ENCODE measurements at regions not wholly inside any gene's neighbourhood (a gene's known extent, or its start where the extent isn't known, plus 50 kb on each side); places are given as distances from the start of the nearest gene placed in this dataset.
A peak's percentile ranks its signal among the peaks of the same experiment; 100 is the strongest.

GRCh38 chr1:115454837-115455511, 116.9 kb upstream of the NGF start:
- Histone ChIP-seq H3K4ac (ENCODE audit: low read depth, low read length) (no peak overlapping the region), H3K9ac (ENCODE audit: extremely low read depth, insufficient read length, low read length) (no peak overlapping the region), H2AK5ac (ENCODE audit: insufficient read length, low read length) (no peak overlapping the region), H3K14ac (ENCODE audit: insufficient read depth, low read length) (no peak overlapping the region), H4K8ac (replicated peaks; ENCODE audit: insufficient read length, low read depth, low read length) (no peak overlapping the region), H4K20me1 (ENCODE audit: control insufficient read depth, insufficient read depth, insufficient read length) (peaks cover 2% of the 10 kb centered on the region), H3K27me3 (ENCODE audit: insufficient read depth, low read length) (no peaks in the 10 kb centered on the region), H3K23me2 (ENCODE audit: insufficient read length, low read depth, low read length, poor library complexity, severe bottlenecking) (no peaks in the 10 kb centered on the region), H2BK12ac (ENCODE audit: insufficient read length, low read depth, low read length) (no peak overlapping the region), H3K23ac (ENCODE audit: insufficient read length, low read depth, low read length) (no peak overlapping the region), H3K4me1 (ENCODE audit: insufficient read depth, low read length) (no peaks in the 10 kb centered on the region), H4K5ac (ENCODE audit: insufficient read length, low read depth, low read length) (no peak overlapping the region), H3K79me1 (ENCODE audit: insufficient read depth, low read depth, low read length, poor library complexity, severe bottlenecking) (no peaks in the 10 kb centered on the region), H3K9me3 (ENCODE audit: control insufficient read depth, low read depth, low read length) (no peaks in the 10 kb centered on the region), H2BK15ac (ENCODE audit: low read depth, low read length) (no peak overlapping the region), H2AFZ (ENCODE audit: low read length) (no peak overlapping the region), H4K91ac (ENCODE audit: insufficient read length, low read depth, low read length) (no peak overlapping the region), H2BK5ac (ENCODE audit: insufficient read length, low read length) (no peak overlapping the region), H2BK20ac (ENCODE audit: low read depth, low read length, poor library complexity, severe bottlenecking) (no peak overlapping the region), H3K56ac (ENCODE audit: insufficient read length, low read depth, low read length) (no peak overlapping the region), H2BK120ac (ENCODE audit: low read depth, low read length, poor library complexity, severe bottlenecking) (no peak overlapping the region), H3K79me2 (ENCODE audit: insufficient read depth, low read length) (no peaks in the 10 kb centered on the region), H3K18ac (ENCODE audit: insufficient read length, low read depth, low read length) (no peak overlapping the region), H3T11ph (ENCODE audit: low read length) (no peak overlapping the region), H3K27ac (ENCODE audit: insufficient read length, low read depth, low read length) (no peak overlapping the region), H3K4me2 (ENCODE audit: insufficient read depth, insufficient read length, low read length) (no peak overlapping the region)
- Mint-ChIP-seq H3K9me3 (no peaks in the 10 kb centered on the region), H3K27me3 (ENCODE audit: low read depth) (peaks cover under 1% of the 10 kb centered on the region; the same call in 1 of the 2 replicates), H3K27ac (peak overlapping the region in 1 of 3 experiments; percentile 55; a peak in 1 of 7 replicates), H3K36me3 (ENCODE audit: insufficient read depth in 1 of 3, low read depth in 3 of 3) (no peaks in the 10 kb centered on the region), H3K4me1 (no peaks in the 10 kb centered on the region), H3K4me3 (no peak overlapping the region)
- WGBS (ENCODE audit: extremely low coverage, insufficient read length, low lambda C conversion rate), result no CpG with 5 or more reads among the region's 13 CpGs
- TF ChIP-seq CTCF (conservative IDR thresholded peaks at IDR 0.05), result no peak
- DNase-seq, result no peak

Measured in H9 (cell line).